HEK293 (cell line): ENCODE measurements at regions not wholly inside any gene's neighbourhood (a gene's known extent, or its start where the extent isn't known, plus 50 kb on each side); places are given as distances from the start of the nearest gene placed in this dataset.

Experiments used
- ZNF423 ChIP-seq: fragments of 450-650 bp; formaldehyde crosslinking; IDR thresholded peaks from 2 replicates; pipeline ENCODE4 v1.5.1; 2016; ENCODE audit warnings: missing biosample characterization, missing genetic modification characterization
- ZNF660 ChIP-seq: fragments of 450-650 bp; IDR thresholded peaks from 2 replicates; pipeline ENCODE4 v1.5.1; 2018; ENCODE audit warnings: missing biosample characterization, mild to moderate bottlenecking, missing genetic modification characterization
- TF ChIP-seq, protein P1 (sequence below): fragments of 450-650 bp; formaldehyde crosslinking; IDR thresholded peaks from 2 replicates; pipeline ENCODE4 v1.5.1; 2016; ENCODE audit warnings: missing biosample characterization, missing genetic modification characterization

DNA sequence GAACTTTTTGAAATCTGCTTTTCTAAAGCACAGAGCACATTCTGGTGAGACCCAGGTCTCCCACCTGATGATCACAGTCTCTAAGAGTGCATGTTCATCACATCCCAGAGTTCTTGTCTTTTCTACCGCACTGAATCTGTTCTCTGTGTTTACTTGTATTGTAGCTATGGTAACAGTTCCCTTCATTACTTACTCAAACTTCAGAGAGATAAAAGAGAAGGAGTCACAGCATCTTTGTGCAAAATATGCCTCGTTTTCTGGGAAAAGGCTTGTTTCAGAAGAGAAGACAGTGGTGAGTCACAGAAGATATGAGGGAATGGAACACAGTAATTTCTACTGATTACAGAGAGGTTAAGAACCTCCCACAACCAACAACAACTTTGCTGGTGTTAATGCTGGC, 580.6 kb downstream of the PLA2G4A start:
- no peak for TF ChIP-seq ZNF660 (tag by site-specific recombination)
- TF ChIP-seq, protein P1, sequence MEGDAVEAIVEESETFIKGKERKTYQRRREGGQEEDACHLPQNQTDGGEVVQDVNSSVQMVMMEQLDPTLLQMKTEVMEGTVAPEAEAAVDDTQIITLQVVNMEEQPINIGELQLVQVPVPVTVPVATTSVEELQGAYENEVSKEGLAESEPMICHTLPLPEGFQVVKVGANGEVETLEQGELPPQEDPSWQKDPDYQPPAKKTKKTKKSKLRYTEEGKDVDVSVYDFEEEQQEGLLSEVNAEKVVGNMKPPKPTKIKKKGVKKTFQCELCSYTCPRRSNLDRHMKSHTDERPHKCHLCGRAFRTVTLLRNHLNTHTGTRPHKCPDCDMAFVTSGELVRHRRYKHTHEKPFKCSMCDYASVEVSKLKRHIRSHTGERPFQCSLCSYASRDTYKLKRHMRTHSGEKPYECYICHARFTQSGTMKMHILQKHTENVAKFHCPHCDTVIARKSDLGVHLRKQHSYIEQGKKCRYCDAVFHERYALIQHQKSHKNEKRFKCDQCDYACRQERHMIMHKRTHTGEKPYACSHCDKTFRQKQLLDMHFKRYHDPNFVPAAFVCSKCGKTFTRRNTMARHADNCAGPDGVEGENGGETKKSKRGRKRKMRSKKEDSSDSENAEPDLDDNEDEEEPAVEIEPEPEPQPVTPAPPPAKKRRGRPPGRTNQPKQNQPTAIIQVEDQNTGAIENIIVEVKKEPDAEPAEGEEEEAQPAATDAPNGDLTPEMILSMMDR (tag by site-specific recombination): no peak
- TF ChIP-seq ZNF423 (tag by site-specific recombination): no peak
